NB4 (cell line): ENCODE measurements at regions not wholly inside any gene's neighbourhood (a gene's known extent, or its start where the extent isn't known, plus 50 kb on each side); places are given as distances from the start of the nearest gene placed in this dataset.
"Not testable (repeated sequence)": the region's sequence is repeated elsewhere in the genome, so short reads cannot be mapped to it uniquely, and the experiment has no call there.

ENCODE experiments used
- CTCF ChIP-seq: IDR thresholded peaks from one replicate; pipeline ENCODE4 v1.5.1; 2012; ENCODE audit warnings: low read depth, low read length
- MAX ChIP-seq: IDR thresholded peaks from 2 replicates; pipeline ENCODE4 v1.6.1; 2011; ENCODE audit warnings: low read depth, low read length
- MYC ChIP-seq: IDR thresholded peaks from 2 replicates; pipeline ENCODE4 v1.6.1; 2011; ENCODE audit warnings: low read depth, low read length
- POLR2A ChIP-seq: IDR thresholded peaks from 2 replicates; pipeline ENCODE4 v1.6.1; 2011; ENCODE audit warnings: mild to moderate bottlenecking; ENCODE audit not compliant: insufficient read length; ENCODE audit errors: extremely low read depth

- TF ChIP-seq MYC, CTCF, POLR2A, MAX: not testable (repeated sequence)
Measured at GRCh38 chr2:132289138-132289537, 127.4 kb upstream of the ANKRD30BL start.
